ENCODE measurements at regions not wholly inside any gene's neighbourhood (a gene's known extent, or its start where the extent isn't known, plus 50 kb on each side); places are given as distances from the start of the nearest gene placed in this dataset.

GRCh38 chr7:94228678-94229077 is 166.0 kb upstream of the COL1A2 start:
- no peak for TF ChIP-seq CTCF (conservative IDR thresholded peaks at IDR 0.05)
- no peak for TF ChIP-seq EZH2 (IDR thresholded peaks at IDR 0.05; ENCODE audit: low read depth)
